NCI-H69 (cell line): ENCODE measurements at regions not wholly inside any gene's neighbourhood (a gene's known extent, or its start where the extent isn't known, plus 50 kb on each side); places are given as distances from the start of the nearest gene placed in this dataset.
"Not testable (repeated sequence)": the region's sequence is repeated elsewhere in the genome, so short reads cannot be mapped to it uniquely, and the experiment has no call there.

Experiments
- DNase-seq: peaks from one replicate; lab custom pipeline; 2025; lab: John Stamatoyannopoulos, UW

DNA sequence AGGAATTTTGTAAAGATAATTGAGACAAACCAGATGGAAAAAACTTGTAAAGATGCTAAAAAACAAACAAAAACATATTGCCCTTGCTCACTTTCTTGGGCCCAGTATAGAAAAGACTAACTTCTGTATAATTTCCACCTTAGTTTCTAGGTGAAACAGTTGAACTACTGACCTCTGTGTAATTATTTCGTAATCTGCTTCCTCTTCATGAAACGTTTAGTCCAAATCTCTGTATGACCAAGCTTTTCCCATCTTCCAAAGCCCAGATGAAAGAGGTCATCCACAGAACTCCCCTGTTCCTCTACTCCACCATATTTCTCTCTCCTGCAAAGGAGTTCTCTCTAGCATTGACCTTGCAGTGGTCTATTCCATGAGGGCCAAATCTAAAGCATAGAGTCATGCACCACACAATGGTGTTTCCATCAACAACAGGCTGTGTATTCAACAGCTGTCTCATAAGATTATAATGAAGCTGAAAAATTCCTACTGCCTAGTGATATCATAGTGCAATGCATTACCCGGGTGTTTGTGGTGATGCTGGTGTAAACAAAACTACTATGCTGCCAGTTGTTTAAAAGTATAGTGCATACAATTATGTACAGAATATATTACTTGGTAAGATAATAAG is 647.6 kb downstream of the TNS3 start:
- DNase-seq, result no peak

DNA sequence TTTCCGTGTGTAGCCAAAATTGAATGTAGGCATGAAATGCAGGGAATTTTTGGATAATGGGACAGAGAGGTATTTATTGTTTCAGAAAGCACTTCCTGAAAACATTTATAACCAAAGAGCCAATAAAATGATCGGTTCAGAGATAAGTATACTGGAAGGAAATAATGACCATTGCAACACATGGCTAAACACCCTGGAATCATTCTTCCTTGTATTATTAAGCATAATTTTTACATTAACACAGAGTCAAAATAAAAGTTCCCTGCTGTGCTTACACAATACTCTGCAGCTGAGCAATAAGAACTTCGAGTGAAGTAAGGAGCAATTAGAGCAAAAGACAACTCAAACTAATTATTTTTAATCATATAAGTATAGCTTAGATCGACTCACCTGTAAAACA is 648.3 kb downstream of the TNS3 start:
- DNase-seq, result peak; percentile 26

DNA sequence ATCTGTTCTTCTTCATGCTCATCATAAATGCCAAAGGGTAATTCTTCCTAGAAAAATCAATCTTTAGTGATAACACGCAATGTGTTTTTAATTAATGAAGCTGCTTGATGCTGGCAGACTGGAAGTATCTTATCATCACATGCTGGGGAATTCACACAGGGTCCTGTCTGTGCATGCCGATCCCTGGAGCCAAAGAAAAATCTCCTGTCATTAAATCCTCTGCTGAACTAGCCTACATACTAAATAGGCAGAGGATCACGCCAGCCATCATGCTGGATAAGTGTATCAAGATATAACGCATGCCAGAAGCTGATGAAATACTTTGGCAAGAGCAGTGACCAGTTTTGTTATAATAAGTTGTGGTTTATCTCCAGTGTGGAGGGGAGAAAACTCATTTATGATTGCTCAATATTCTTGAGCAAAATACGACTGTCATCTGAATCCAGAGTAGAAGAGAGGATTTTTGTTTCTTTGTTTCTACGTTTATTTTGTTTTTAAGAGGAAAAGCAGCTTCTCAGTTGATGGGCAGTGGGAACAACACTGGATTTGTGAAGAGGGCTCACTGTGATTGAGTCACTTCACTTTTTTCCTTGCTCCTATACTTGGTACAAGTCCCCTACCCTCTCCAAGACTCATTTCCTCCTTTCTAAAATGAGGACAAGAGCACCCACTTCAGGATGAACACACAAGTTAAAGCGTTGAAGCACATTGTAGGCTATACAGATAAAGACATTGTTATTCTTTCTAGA is 649.1 kb downstream of the TNS3 start:
- DNase-seq, result no peak

DNA sequence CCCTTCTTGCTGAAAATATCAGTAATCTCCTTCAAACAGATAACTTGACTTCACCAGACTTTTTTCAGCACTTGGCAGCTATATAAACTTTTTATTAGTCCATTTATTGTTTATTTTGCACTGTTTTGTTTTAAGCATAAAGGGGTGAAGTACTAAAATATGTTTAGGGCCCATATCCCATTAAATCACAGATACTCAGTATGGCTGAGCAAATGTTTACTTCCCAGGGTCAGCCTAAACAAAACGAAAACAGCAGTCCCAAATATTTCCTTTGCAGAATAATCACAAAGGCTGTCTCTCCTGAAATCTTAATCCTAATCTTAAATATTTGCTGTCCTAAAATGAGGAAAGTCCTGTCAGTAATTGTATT is 649.6 kb downstream of the TNS3 start:
- DNase-seq, result no peak

DNA sequence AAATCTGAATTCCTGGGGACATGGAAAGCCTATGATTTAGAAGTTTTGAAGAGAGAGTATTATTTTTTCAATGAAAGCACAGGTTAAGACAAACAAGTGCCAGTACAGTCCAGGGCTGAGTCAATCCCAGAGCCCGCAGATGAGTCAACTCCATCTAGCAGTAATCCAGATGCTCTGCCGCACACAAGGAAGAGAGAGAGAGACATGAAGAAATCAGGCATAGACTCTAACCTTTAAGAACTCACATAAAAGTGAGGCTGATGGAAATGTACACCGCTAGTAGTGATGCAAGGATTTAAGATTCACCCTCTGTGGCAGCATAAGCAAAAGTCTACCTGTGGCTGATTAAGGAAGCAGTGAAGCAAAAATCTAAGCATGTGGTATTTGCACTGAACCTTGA is 651.5 kb downstream of the TNS3 start:
- DNase-seq, result no peak

DNA sequence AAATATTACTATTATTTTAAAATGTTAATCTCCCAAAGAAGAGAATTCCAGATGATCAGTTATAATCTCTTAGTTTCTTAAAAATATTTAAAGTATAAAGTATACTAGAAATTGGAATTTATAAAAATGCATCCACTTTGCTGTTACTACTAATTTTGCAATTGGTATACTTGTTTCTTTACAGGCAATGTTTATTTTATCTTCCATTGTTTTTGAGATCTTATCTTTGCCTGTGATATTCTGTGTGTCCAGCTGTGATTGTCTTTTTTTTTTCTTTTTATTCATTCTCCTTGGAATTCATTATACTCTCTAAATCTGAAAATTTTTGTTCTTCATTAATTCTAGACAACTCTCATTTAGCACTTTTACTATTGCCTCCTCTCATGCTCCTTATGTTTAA is 652.6 kb downstream of the TNS3 start:
- DNase-seq, result no peak

DNA sequence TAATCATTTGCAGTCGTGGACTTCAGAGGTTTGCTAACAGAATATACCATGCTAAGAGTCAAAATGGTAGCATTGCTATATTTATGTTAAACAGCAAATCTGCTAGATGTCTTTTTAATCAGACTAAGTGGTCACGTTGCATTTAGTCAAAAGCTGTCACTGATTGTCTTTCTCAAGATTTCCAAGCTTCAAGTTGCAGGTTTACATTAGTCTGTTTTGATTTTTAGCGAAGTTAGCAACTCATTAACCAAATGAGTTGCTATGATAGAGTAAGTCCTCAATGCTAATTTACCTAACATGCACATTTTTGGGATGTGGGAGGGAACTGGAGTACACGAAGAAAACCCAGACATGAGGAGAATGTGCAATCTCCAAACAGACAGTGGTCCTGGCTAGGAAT is 653.2 kb downstream of the TNS3 start:
- DNase-seq, result no peak

DNA sequence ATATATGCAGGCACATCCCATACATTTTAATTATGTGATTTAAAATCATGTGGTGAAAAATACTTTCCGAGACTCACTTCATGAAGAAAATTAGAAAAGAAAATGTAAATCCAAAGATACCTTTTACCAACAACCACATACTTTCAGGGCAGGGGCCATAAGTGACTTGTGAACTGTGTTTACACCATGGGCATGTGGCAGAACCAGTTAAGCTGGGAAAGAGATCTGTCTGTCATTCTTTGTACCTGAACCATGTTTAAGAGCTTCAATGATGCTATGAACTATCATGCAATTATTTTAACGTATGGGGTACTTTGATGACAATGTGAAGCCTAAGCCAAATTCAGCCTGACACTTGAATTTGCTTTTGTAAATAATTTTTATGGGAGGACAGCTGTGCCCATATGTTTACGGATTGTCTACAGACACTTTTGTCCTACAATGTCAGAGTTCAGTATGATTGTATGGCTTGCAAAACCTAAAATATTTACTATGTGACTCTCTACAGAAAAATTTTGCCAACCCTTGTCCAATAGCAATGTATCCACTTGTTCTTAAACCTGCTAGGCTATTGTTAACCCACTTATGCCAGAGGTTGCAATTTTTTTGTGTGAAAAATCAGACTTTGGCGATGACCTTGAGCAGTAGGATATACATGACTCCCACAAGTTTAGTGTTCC is 654.6 kb downstream of the TNS3 start:
- no peak for DNase-seq

DNA sequence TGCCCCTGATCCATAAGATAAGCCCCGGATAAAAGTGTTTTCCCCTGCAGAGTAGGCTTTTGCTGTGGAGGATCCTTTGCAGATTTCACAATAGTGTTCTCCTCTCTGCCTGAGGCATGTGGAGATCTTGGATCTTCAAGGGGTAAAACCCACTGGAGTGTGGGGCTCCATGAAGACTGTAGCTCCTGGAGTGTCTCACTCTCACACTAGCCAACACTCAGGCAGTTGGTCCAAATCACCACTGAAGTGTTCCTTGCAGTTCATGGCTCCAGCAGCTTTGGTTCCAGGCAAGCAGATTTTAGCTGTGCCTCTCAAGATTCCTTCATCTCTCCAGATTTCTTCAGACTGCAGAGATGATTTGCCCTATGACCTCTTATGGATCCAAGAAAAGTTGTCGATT is 665.3 kb downstream of the TNS3 start:
- DNase-seq, result no peak

DNA sequence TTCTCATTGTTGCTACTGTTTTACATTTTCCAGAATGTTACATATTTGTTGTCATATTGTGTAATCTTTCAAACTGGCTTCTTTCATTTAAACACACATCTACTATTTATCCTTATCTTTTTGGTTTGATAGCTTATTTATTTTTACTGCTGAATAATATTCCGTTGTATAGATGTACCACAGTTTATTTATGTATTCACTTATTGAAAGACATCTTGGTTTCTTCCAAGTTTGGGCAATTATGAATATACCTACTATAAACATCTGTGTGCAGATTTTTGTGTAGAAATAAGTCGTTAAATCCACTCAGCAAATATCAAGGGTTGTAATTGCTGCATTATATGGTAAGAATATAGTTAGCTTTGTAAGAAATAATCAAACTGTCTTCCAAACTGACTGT is 669.2 kb downstream of the TNS3 start:
- no peak for DNase-seq

DNA sequence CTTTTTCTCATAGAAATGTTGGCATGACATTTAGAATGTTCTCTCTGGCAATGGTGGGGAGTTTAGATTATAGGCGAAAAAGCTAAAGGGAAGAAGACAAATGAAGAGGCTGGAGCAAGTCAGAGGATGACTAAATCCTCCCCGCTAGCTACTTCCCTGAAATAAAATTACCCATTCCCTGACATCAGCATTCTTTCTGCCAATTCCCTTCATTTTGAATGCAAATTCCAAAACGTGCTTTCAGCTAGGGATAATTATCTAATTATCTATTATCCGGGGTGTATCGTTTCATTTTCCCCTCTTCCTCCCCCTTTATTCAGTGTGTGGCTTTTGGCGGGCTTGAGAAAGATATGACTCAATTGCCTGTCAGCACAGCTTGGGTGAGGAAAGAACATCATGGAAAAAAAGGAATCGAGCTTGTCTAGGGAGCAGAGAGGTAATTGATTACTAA is 672.3 kb downstream of the TNS3 start:
- no peak for DNase-seq

DNA sequence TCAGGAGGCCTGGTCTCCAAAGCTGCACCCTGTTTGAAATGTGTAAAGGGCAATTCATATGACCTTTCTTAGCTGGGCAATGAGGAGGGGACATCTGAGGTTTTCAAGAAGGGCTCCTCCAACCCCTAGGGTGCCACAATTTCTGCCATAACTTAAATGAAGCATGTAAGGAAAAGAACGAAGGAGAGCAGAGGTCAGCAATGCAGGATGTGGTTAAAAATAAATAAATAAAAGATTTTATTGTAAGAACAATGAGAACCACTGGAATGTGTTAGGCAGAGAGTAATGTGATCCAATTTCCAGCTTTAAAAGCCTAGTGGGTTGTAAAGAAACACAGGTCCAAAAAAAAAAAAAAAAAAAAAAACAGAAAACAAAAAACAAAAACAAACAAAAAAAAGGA is 673.1 kb downstream of the TNS3 start:
- no peak for DNase-seq

DNA sequence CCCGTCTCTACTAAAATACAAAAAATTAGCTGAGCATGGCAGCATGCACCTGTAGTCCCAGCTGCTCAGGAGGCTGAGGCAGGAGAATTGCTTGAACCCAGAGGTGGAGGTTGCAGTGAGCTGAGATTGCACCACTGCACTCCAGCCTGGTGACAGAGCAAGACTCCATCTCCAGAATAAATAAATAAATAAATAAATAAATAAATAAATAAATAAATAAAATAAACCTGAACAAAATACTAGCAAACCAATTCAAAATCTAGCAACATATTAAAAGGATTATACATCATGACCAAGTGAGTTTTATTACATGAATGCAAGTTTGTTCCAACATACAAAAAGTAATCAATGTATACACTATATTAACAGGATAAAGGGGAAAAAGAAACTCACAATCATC is 677.4 kb downstream of the TNS3 start:
- DNase-seq, result not testable (repeated sequence)

DNA sequence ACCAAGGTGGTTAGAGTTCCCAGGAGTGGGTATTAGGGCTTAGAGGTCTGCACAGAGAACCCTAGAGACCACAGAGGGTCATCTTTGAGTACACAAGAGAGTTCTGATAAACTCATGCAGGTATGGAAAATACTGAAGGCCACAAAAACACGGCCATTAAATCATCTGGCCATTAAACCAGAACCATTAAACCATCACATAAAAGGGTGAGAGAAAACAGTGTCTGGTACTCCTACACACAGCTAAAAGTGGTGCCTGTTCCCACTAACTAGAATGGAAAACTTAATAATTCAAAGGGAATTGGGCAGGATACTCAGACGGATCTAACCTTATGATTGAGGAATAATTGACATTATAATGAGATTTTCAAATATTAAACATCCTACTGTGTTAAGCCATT is 679.4 kb downstream of the TNS3 start:
- DNase-seq, result no peak

DNA sequence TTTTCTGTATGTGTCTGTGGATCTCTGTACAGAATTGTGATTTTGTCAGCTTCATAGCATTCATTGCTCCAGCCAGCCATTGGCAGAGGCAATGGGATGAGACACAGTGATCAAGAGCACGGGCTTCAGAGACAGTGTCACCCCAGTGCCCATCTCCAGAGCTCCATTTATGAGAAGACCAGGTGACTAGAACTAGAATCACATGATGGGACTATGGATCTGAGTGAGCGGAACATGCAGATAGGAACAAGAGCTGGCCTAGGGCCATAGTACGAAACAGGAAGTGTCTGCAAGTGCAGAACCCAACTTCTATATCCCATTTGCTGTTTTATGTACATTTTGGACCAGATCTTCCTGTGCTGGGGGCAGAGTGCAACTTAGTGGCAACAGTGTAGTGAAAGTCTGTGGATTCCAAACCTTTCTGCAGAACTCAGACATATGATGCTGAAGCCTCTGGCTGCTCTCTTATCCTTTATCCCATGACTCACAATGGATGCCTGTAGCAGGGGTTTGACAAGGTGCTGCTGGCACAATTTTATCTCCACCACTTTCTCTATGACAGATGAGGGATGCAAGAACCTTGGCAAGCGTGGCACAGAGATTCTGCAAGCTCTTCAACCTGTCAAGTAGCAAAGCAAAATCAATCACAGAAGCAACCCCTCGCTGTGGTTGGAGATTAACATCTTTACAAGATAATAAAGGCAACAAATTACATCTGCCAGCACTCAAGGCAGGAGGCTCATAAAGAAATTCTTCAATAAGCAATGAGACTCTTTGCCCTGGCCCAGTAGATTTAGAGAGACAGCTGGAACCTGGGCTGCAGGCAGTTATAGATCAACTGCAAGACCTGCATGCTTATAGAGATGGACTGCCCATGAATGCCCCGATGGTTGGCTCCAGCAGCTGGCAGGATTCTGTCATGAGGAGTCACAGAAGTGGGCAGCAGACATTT is 681.3 kb downstream of the TNS3 start:
- no peak for DNase-seq

DNA sequence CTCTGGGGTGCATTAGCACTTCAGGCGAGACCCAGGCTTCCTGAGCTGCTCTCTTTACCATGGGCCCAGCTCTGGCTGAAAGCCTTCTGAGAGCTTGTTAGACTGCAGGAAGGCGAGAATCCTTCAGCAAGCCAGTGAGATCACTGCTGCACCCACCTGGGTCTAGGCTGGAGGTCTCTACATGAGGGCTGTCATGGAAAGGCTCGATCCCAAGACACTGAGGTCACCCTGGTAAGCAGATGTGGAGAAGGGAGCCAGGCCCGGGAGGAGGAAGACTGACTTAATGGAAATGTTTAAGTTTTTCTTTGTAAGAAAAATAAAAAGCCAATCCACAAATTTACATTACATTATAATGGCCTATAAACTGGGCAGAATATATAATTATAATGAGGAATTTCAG is 684.5 kb downstream of the TNS3 start:
- no peak for DNase-seq

DNA sequence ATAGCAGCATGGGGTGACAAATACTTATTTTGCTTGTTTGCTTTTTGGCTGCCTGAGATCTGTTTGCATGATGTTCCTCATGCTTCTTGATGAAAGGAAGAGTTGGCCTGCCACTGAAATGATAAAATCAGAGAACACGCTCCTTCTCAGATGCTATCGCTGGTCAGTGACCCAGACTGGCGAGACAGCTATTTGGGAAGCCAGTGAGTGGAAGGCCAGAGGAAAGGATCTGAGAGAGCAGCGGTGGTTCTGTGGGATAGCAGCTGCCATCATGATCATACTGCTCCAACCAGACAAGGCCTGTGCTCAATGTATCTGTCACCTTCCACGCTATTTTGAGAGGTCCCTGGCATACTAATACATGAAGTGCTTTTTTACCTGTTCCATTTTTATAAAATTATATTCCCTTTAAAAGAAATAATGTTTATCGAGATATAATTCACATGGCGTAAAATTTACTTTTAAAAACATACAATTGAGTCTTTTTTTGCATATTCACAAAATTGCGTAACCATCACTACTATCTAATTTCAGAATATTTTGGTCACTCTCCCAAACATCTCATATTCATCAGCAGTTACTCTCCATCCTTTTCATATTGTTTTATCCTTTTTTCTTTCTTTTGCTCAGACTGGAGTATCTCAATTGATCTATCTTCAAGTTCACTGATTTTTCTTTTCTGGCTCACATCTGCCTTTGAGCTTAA is 695.1 kb downstream of the TNS3 start:
- no peak for DNase-seq

DNA sequence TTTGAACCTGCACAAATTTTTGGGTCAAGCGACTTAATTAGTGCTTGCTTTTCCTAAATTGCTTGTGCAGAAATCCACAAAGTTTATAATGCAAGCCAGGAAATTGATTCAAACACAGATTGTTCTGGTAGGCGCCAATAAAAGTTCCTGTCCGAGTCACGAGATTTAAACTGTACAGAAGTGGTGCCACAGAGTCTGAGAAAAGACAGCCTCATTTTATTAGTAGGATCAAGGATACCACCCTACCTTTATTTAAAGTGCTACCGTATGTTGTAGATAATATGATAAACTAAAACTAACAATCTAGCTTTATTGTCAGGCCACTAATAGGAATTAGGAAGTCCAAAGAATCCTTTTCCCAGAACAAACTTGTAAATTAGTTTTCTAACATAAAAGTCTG is 696.7 kb downstream of the TNS3 start:
- no peak for DNase-seq

DNA sequence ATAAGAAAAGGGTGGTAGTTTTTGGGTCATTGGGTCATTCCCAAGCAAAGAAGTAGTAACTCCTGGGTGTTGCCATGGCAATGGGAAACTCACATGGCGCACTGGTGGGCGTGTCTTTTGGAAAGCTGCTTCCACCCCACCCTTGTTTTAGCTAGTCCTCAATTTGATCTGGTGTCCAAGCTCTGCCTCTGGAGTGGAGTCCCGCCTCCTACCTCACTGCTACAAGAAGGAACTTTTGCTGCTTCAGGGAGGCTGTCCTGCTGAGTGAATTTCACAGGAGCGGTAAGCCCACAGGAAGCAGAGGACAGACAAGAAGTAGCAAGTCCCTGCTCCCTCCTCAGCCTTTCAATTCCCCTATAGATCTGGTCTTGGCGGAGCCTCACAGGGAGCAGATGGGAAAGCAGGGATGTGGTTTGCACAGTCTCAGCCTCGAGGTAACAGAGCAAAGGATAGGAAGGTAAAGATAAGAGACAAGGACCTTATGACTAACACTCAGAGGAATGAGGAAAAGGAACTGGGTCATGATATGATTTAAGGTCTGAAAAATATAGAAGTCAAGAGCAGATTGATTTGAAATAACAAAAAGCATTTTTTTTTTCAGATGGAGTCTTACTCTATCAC is 700.3 kb downstream of the TNS3 start:
- DNase-seq, result no peak

DNA sequence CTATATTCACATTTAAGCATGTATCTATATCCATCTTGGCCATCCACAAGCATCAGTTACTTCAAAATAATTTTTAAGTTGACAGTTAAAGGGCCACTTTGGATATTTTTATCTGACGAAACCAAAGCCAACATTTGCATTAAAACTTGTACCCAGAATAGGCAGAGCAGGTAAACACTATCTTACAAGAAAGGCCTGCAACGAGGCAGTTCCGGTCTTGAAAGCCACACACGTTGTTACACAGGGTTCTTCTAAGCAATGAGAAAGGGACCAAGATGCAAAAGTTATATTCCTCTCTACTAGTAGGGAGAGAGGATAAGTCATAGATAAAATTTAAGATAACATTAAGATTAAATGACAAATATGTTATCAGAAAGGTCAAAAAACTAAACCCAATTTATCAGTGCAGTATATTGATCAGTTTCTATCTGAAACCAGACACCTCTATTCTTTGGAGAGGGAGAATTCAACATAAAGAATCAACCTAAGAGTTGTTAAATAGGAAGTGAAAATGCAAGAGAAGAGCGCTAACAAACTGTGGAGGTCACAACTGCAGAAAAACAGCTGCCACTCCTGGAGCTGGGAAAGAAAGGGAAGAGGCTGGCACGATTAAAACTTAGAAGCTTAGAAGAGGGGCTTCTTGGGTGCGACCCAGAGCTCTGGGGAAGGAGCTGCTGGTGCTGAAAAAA is 701.3 kb downstream of the TNS3 start:
- no peak for DNase-seq

DNA sequence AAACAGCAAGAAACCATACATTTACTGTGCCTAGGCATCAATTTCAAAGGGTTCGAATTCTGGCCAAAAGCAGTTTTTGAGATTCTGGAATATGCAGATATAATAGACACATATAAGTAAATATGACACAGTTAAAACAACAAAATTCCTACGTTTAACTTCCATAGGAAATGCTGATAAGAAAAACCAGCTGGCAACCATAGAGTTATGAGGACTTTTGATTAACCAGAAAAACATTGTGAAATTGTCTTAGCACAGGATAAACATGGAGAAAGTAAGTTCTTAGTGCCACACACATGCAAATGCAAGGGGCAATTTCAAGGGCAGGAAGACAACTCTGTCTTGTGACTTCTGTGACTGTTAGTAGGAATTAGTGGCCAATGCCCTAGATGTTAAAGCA is 702.1 kb downstream of the TNS3 start:
- DNase-seq, result no peak
